ENCODE measurements at regions not wholly inside any gene's neighbourhood (a gene's known extent, or its start where the extent isn't known, plus 50 kb on each side); places are given as distances from the start of the nearest gene placed in this dataset.

GRCh38 chr4:173767650-173768049, 237.6 kb upstream of the HAND2 start:
- Histone ChIP-seq H3K27ac (ENCODE audit: insufficient read length, low read depth, low read length) (no peak overlapping the region), H2BK5ac (ENCODE audit: insufficient read length, low read length) (no peak overlapping the region), H3T11ph (ENCODE audit: low read length) (no peak overlapping the region), H3K27me3 (ENCODE audit: insufficient read depth, low read length) (no peaks in the 10 kb centered on the region), H3K23ac (ENCODE audit: insufficient read length, low read depth, low read length) (no peak overlapping the region), H3K23me2 (ENCODE audit: insufficient read length, low read depth, low read length, poor library complexity, severe bottlenecking) (no peaks in the 10 kb centered on the region), H3K56ac (ENCODE audit: insufficient read length, low read depth, low read length) (no peak overlapping the region), H4K5ac (ENCODE audit: insufficient read length, low read depth, low read length) (no peak overlapping the region), H3K4me1 (ENCODE audit: insufficient read depth, low read length) (no peaks in the 10 kb centered on the region), H3K79me2 (ENCODE audit: insufficient read depth, low read length) (no peaks in the 10 kb centered on the region), H3K4ac (ENCODE audit: low read depth, low read length) (no peak overlapping the region), H2BK15ac (ENCODE audit: low read depth, low read length) (no peak overlapping the region), H3K18ac (ENCODE audit: insufficient read length, low read depth, low read length) (no peak overlapping the region), H2BK120ac (ENCODE audit: low read depth, low read length, poor library complexity, severe bottlenecking) (no peak overlapping the region), H3K79me1 (ENCODE audit: insufficient read depth, low read depth, low read length, poor library complexity, severe bottlenecking) (no peaks in the 10 kb centered on the region), H4K91ac (ENCODE audit: insufficient read length, low read depth, low read length) (no peak overlapping the region), H4K20me1 (ENCODE audit: control insufficient read depth, insufficient read depth, insufficient read length) (no peaks in the 10 kb centered on the region), H2BK12ac (ENCODE audit: insufficient read length, low read depth, low read length) (no peak overlapping the region), H2AK5ac (ENCODE audit: insufficient read length, low read length) (no peak overlapping the region), H2AFZ (ENCODE audit: low read length) (no peak overlapping the region), H3K9ac (ENCODE audit: extremely low read depth, insufficient read length, low read length) (no peak overlapping the region), H3K14ac (ENCODE audit: insufficient read depth, low read length) (no peak overlapping the region), H2BK20ac (ENCODE audit: low read depth, low read length, poor library complexity, severe bottlenecking) (no peak overlapping the region), H3K4me2 (ENCODE audit: insufficient read depth, insufficient read length, low read length) (no peak overlapping the region), H3K9me3 (ENCODE audit: control insufficient read depth, low read depth, low read length) (no peaks in the 10 kb centered on the region), H4K8ac (replicated peaks; ENCODE audit: insufficient read length, low read depth, low read length) (no peak overlapping the region)
- no peak for TF ChIP-seq CTCF (conservative IDR thresholded peaks at IDR 0.05)
- no peak overlapping the region for H3K27ac Mint-ChIP-seq
- H3K4me3 Mint-ChIP-seq = no peak overlapping the region
- no peaks in the 10 kb centered on the region; a peak in 1 of 5 replicates for H3K9me3 Mint-ChIP-seq
- no peak for DNase-seq
- H3K36me3 Mint-ChIP-seq (ENCODE audit: insufficient read depth in 1 of 3, low read depth in 3 of 3) = no peaks in the 10 kb centered on the region
- H3K27me3 Mint-ChIP-seq (ENCODE audit: low read depth) = peaks cover 5% of the 10 kb centered on the region
- WGBS (ENCODE audit: extremely low coverage, insufficient read length, low lambda C conversion rate) = no CpG with 5 or more reads among the region's 5 CpGs
- 0 out of 4 replicates have a peak, but pooled peaks cover 3% of the 10 kb centered on the region in 2 experiments for H3K4me1 Mint-ChIP-seq
